ENCODE measurements at regions not wholly inside any gene's neighbourhood (a gene's known extent, or its start where the extent isn't known, plus 50 kb on each side); places are given as distances from the start of the nearest gene placed in this dataset.

GRCh38 chr9:1115370-1115769 is 65.2 kb downstream of the DMRT2 start:
- no peaks in the 10 kb centered on the region for H3K27me3 Mint-ChIP-seq
- H3K9me3 Mint-ChIP-seq: peaks cover 0 to 4% of the 10 kb centered on the region in 2 donors
- DNase-seq: no peak
- H3K4me1 Mint-ChIP-seq: no peaks in the 10 kb centered on the region
- H3K4me3 Mint-ChIP-seq: no peak overlapping the region
- H3K27ac Mint-ChIP-seq: no peak overlapping the region
- no peak for ATAC-seq

GRCh38 chr9:1117439-1117838 is 67.3 kb downstream of the DMRT2 start:
- H3K9me3 Mint-ChIP-seq: peaks cover 0 to 4% of the 10 kb centered on the region in 2 donors
- ATAC-seq: no peak
- DNase-seq: no peak
- H3K4me1 Mint-ChIP-seq: no peaks in the 10 kb centered on the region
- no peak overlapping the region for H3K27ac Mint-ChIP-seq
- no peaks in the 10 kb centered on the region for H3K27me3 Mint-ChIP-seq
- no peak overlapping the region for H3K4me3 Mint-ChIP-seq

GRCh38 chr9:1120500-1121165 is 70.5 kb downstream of the DMRT2 start:
- ATAC-seq (no peak), DNase-seq (no peak)
- no peaks in the 10 kb centered on the region for H3K9me3 Mint-ChIP-seq
- H3K27ac Mint-ChIP-seq: no peak overlapping the region
- no peaks in the 10 kb centered on the region for H3K4me1 Mint-ChIP-seq
- H3K4me3 Mint-ChIP-seq: no peak overlapping the region
- H3K27me3 Mint-ChIP-seq: no peaks in the 10 kb centered on the region

GRCh38 chr9:1125741-1126140 is 75.6 kb downstream of the DMRT2 start:
- Mint-ChIP-seq H3K9me3 (no peaks in the 10 kb centered on the region), H3K27me3 (peaks cover 9% of the 10 kb centered on the region), H3K4me3 (no peak overlapping the region), H3K4me1 (no peaks in the 10 kb centered on the region), H3K27ac (no peak overlapping the region)
- no peak for ATAC-seq
- DNase-seq: no peak

GRCh38 chr9:1128046-1128445 is 77.9 kb downstream of the DMRT2 start:
- no peak for ATAC-seq
- no peak overlapping the region for H3K27ac Mint-ChIP-seq

GRCh38 chr9:1129382-1129781 is 79.2 kb downstream of the DMRT2 start:
- peak overlapping the region in 1 of 2 donors; percentile 83 for H3K27ac Mint-ChIP-seq
- no peak overlapping the region for H3K4me3 Mint-ChIP-seq
- no peak for ATAC-seq
- peaks cover 9% of the 10 kb centered on the region for H3K27me3 Mint-ChIP-seq
- no peak for DNase-seq
- H3K9me3 Mint-ChIP-seq: peaks cover 0 to 5% of the 10 kb centered on the region in 2 donors
- no peaks in the 10 kb centered on the region for H3K4me1 Mint-ChIP-seq

More at GRCh38 chr9:1128046-1128445, 77.9 kb downstream of the DMRT2 start:
- Mint-ChIP-seq H3K4me1 (no peaks in the 10 kb centered on the region), H3K4me3 (no peak overlapping the region), H3K27me3 (peaks cover 9% of the 10 kb centered on the region), H3K9me3 (peaks cover 0 to 5% of the 10 kb centered on the region in 2 donors)
- no peak for DNase-seq

- DNase-seq (no peak), ATAC-seq (no peak)
- Mint-ChIP-seq H3K4me1 (no peaks in the 10 kb centered on the region), H3K27ac (no peak overlapping the region), H3K27me3 (no peaks in the 10 kb centered on the region), H3K4me3 (no peak overlapping the region), H3K9me3 (peaks cover 18 to 35% of the 10 kb centered on the region in 2 donors)
Observed at GRCh38 chr9:1140057-1140456, 89.9 kb downstream of the DMRT2 start.

GRCh38 chr9:1151691-1152090 is 101.5 kb downstream of the DMRT2 start:
- H3K27me3 Mint-ChIP-seq: peaks cover 10% of the 10 kb centered on the region
- H3K9me3 Mint-ChIP-seq: peaks cover 0 to 8% of the 10 kb centered on the region in 2 donors
- no peaks in the 10 kb centered on the region for H3K4me1 Mint-ChIP-seq
- no peak for ATAC-seq
- DNase-seq: no peak
- H3K4me3 Mint-ChIP-seq: no peak overlapping the region
- no peak overlapping the region for H3K27ac Mint-ChIP-seq

- Mint-ChIP-seq H3K27me3 (peaks cover 6% of the 10 kb centered on the region), H3K27ac (no peak overlapping the region), H3K9me3 (peaks cover 0 to 3% of the 10 kb centered on the region in 2 donors), H3K4me3 (no peak overlapping the region), H3K4me1 (no peaks in the 10 kb centered on the region)
- DNase-seq: no peak
- ATAC-seq: no peak
Observed at GRCh38 chr9:1152171-1152570, 102.0 kb downstream of the DMRT2 start.

GRCh38 chr9:1154739-1155138 is 104.6 kb downstream of the DMRT2 start:
- Mint-ChIP-seq H3K4me1 (no peaks in the 10 kb centered on the region), H3K4me3 (no peak overlapping the region), H3K9me3 (no peaks in the 10 kb centered on the region), H3K27ac (no peak overlapping the region), H3K27me3 (no peaks in the 10 kb centered on the region)
- DNase-seq (no peak), ATAC-seq (no peak)

- H3K27me3 Mint-ChIP-seq: no peaks in the 10 kb centered on the region
- H3K9me3 Mint-ChIP-seq: no peaks in the 10 kb centered on the region
- DNase-seq (no peak), ATAC-seq (no peak)
- H3K4me1 Mint-ChIP-seq: no peaks in the 10 kb centered on the region
- H3K27ac Mint-ChIP-seq: no peak overlapping the region
- no peak overlapping the region for H3K4me3 Mint-ChIP-seq
Observed at GRCh38 chr9:1155602-1156001, 105.4 kb downstream of the DMRT2 start.

- DNase-seq: no peak
- ATAC-seq: no peak
- Mint-ChIP-seq H3K4me3 (no peak overlapping the region), H3K27ac (no peak overlapping the region), H3K9me3 (no peaks in the 10 kb centered on the region), H3K4me1 (no peaks in the 10 kb centered on the region), H3K27me3 (no peaks in the 10 kb centered on the region)
Observed at GRCh38 chr9:1156794-1157550, 106.8 kb downstream of the DMRT2 start.

GRCh38 chr9:1157836-1158235 is 107.7 kb downstream of the DMRT2 start:
- H3K4me3 Mint-ChIP-seq: no peak overlapping the region
- DNase-seq: no peak

GRCh38 chr9:1170918-1171317 is 120.8 kb downstream of the DMRT2 start:
- Mint-ChIP-seq H3K4me3 (no peak overlapping the region), H3K9me3 (peaks cover 11 to 17% of the 10 kb centered on the region in 2 donors), H3K27me3 (no peaks in the 10 kb centered on the region), H3K4me1 (no peaks in the 10 kb centered on the region), H3K27ac (no peak overlapping the region)
- DNase-seq (no peak), ATAC-seq (no peak)

More at GRCh38 chr9:1157836-1158235, 107.7 kb downstream of the DMRT2 start:
- no peaks in the 10 kb centered on the region for H3K4me1 Mint-ChIP-seq
- no peaks in the 10 kb centered on the region for H3K9me3 Mint-ChIP-seq
- H3K27ac Mint-ChIP-seq: no peak overlapping the region
- no peaks in the 10 kb centered on the region for H3K27me3 Mint-ChIP-seq
- ATAC-seq: no peak

- no peak overlapping the region for H3K4me3 Mint-ChIP-seq
- no peak overlapping the region for H3K27ac Mint-ChIP-seq
- no peaks in the 10 kb centered on the region for H3K27me3 Mint-ChIP-seq
- DNase-seq (no peak), ATAC-seq (no peak)
- H3K9me3 Mint-ChIP-seq: peaks cover 11 to 17% of the 10 kb centered on the region in 2 donors
- no peaks in the 10 kb centered on the region for H3K4me1 Mint-ChIP-seq
Observed at GRCh38 chr9:1171546-1171945, 121.4 kb downstream of the DMRT2 start.

GRCh38 chr9:1173211-1173610 is 123.1 kb downstream of the DMRT2 start:
- Mint-ChIP-seq H3K27ac (no peak overlapping the region), H3K9me3 (peaks cover 11 to 14% of the 10 kb centered on the region in 2 donors), H3K4me3 (no peak overlapping the region), H3K4me1 (no peaks in the 10 kb centered on the region), H3K27me3 (peaks cover 5% of the 10 kb centered on the region)
- DNase-seq: no peak
- ATAC-seq: no peak
